Caco-2 (cell line): ENCODE measurements at regions not wholly inside any gene's neighbourhood (a gene's known extent, or its start where the extent isn't known, plus 50 kb on each side); places are given as distances from the start of the nearest gene placed in this dataset.

Experiments
- BruUV-seq: library from RNA; stranded (reverse); fragments of 400-500 nt; replicated peaks from 2 replicates; lab custom pipeline; 2021; lab: Mats Ljungman, UMichigan
- CTCF ChIA-PET: fragments of 300-600 bp; sonication (Branson Sonifier 250); formaldehyde crosslinking; loops from one replicate; lab custom pipeline; 2022; ENCODE audit warnings: antibody characterized with exemption; lab: Charles Lee
- POLR2A ChIA-PET: fragments of 300-600 bp; sonication (Branson Sonifier 250); formaldehyde crosslinking; loops from one replicate; lab custom pipeline; 2022; ENCODE audit warnings: antibody characterized with exemption; lab: Charles Lee
- DNase-seq, 2 experiments: peaks; one replicate each; pipeline versions ENCODE4 v3.0.0 to v3.0.0-alpha.2; 2020 to 2022
- H3K27me3 ChIP-seq: replicated peaks from 2 replicates; pipeline ENCODE4 v1.6.0; 2011; ENCODE audit warnings: low read length; ENCODE audit not compliant: control insufficient read depth, insufficient read depth
- H3K36me3 ChIP-seq: 2 replicates; pipeline ENCODE4 v1.5.1; 2011; ENCODE audit warnings: low read length; ENCODE audit not compliant: control insufficient read depth, insufficient read depth
- H3K4me1 ChIP-seq: fragments of 250-450 bp; sonication (Bioruptor Pico); 2 replicates; pipeline ENCODE4 v1.5.1; 2020; ENCODE audit warnings: mild to moderate bottlenecking
- H3K4me3 ChIP-seq: 2 replicates; pipeline ENCODE4 v1.5.1; 2011; ENCODE audit warnings: low read depth, mild to moderate bottlenecking, control low read depth, low read length
- H3K9me3 ChIP-seq: fragments of 250-450 bp; sonication (Bioruptor Pico); 2 replicates; pipeline ENCODE4 v1.5.1; 2020; ENCODE audit warnings: mild to moderate bottlenecking, moderate library complexity
- H3K27ac Mint-ChIP-seq: one replicate; pipeline ENCODE4 v1.8.0; 2022; ENCODE audit warnings: mixed read lengths; ENCODE audit not compliant: unreplicated experiment
- H3K27me3 Mint-ChIP-seq: one replicate; pipeline ENCODE4 v1.8.0; 2022; ENCODE audit warnings: mixed read lengths; ENCODE audit not compliant: insufficient read depth, unreplicated experiment
- H3K36me3 Mint-ChIP-seq: one replicate; pipeline ENCODE4 v1.8.0; 2022; ENCODE audit warnings: mild to moderate bottlenecking, mixed read lengths; ENCODE audit not compliant: insufficient read depth, unreplicated experiment
- H3K4me1 Mint-ChIP-seq: one replicate; pipeline ENCODE4 v1.8.0; 2022; ENCODE audit warnings: low read depth, mixed read lengths; ENCODE audit not compliant: unreplicated experiment
- H3K4me3 Mint-ChIP-seq: one replicate; pipeline ENCODE4 v1.8.0; 2022; ENCODE audit warnings: mild to moderate bottlenecking, moderate library complexity, mixed read lengths; ENCODE audit not compliant: unreplicated experiment
- H3K9me3 Mint-ChIP-seq: one replicate; pipeline ENCODE4 v1.8.0; 2022; ENCODE audit warnings: mixed read lengths; ENCODE audit not compliant: unreplicated experiment
- intact Hi-C: fragments of 100-400 bp; cut with micrococcal nuclease; formaldehyde crosslinking; loops from one replicate; pipeline ENCODE4 v1.10.0; 2022; ENCODE audit not compliant: unreplicated experiment
- TF ChIP-seq, protein P1 (sequence below), 2 experiments: fragments of 200-600 bp in 1 of 2; IDR thresholded peaks; 1 replicate in 1 of 2; 2 replicates in 1 of 2; pipeline versions ENCODE4 v1.5.1 to v1.8.0; 2011 to 2022; ENCODE audit warnings: antibody characterized with exemption in 1 of 2, control low read depth in 1 of 2, inconsistent platforms in 1 of 2, low read depth in 1 of 2, low read length in 1 of 2, mild to moderate bottlenecking in 1 of 2, moderate library complexity in 1 of 2; ENCODE audit not compliant: insufficient read depth in 1 of 2, severe bottlenecking in 1 of 2, unreplicated experiment in 1 of 2

DNA sequence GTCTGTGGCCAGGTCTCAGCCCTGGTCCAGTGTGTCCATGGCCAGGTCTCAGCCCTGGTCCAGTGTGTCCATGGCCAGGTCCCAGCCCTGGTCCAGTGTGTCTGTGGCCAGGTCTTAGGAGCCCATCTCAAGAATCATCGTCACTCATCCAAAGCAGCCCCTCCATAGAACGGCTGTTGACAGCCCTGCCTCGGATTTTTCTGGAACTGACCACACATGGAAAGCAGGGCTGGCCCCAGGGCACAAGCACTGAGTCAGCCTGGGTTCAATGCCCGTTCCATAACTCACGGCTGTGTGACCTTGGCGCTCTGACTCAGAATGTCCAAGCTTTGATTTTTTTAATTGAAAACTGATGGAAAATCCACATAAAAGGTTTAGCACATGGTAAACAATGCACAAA lies 59.9 kb upstream of the SNTG2 start:
- no peaks in the 10 kb centered on the region for H3K36me3 Mint-ChIP-seq
- Histone ChIP-seq H3K27me3 (no peaks in the 10 kb centered on the region), H3K4me1 (no peaks in the 10 kb centered on the region), H3K36me3 (no peaks in the 10 kb centered on the region), H3K4me3 (no peak overlapping the region), H3K9me3 (0 out of 2 replicates have a peak, but pooled peaks cover 5% of the 10 kb centered on the region)
- no peak overlapping the region for H3K4me3 Mint-ChIP-seq
- TF ChIP-seq, protein P1, sequence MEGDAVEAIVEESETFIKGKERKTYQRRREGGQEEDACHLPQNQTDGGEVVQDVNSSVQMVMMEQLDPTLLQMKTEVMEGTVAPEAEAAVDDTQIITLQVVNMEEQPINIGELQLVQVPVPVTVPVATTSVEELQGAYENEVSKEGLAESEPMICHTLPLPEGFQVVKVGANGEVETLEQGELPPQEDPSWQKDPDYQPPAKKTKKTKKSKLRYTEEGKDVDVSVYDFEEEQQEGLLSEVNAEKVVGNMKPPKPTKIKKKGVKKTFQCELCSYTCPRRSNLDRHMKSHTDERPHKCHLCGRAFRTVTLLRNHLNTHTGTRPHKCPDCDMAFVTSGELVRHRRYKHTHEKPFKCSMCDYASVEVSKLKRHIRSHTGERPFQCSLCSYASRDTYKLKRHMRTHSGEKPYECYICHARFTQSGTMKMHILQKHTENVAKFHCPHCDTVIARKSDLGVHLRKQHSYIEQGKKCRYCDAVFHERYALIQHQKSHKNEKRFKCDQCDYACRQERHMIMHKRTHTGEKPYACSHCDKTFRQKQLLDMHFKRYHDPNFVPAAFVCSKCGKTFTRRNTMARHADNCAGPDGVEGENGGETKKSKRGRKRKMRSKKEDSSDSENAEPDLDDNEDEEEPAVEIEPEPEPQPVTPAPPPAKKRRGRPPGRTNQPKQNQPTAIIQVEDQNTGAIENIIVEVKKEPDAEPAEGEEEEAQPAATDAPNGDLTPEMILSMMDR (IDR thresholded peaks at IDR 0.05; ENCODE audit: insufficient read depth in 1 of 2, low read depth in 1 of 2, low read length in 1 of 2, severe bottlenecking in 1 of 2, unreplicated experiment in 1 of 2), result no peak
- H3K9me3 Mint-ChIP-seq, result peaks cover 18% of the 10 kb centered on the region
- intact Hi-C loops, result no loop called here
- BruUV-seq, result no TSS peak
- no peaks in the 10 kb centered on the region for H3K4me1 Mint-ChIP-seq
- H3K27ac Mint-ChIP-seq, result no peak overlapping the region
- ChIA-PET CTCF (no interaction called here), POLR2A (no interaction called here)
- H3K27me3 Mint-ChIP-seq, result peaks cover 5% of the 10 kb centered on the region
- DNase-seq, result no peak

DNA sequence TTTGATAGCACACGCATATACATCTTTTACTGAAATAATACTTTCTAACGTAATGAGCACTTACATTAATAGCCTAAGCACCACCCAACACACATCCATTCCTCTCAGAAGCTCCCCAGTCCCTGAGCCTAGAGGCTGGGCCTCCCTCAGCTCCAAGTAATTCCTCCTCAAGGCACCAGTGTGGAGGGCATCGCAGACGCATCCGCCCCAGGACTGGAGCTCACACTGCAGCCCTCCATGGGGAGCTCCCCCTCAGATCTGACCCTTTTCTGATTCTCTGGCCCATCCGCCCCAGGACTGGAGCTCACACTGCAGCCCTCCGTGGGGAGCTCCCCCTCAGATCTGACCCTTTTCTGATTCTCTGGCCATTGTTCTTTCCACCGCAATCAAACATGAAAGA lies 60.4 kb upstream of the SNTG2 start:
- BruUV-seq, result no TSS peak
- no peak overlapping the region for H3K27ac Mint-ChIP-seq
- Histone ChIP-seq H3K4me1 (no peaks in the 10 kb centered on the region), H3K9me3 (0 out of 2 replicates have a peak, but pooled peaks cover 2% of the 10 kb centered on the region), H3K4me3 (no peak overlapping the region), H3K27me3 (no peaks in the 10 kb centered on the region), H3K36me3 (no peaks in the 10 kb centered on the region)
- peaks cover 12% of the 10 kb centered on the region for H3K9me3 Mint-ChIP-seq
- TF ChIP-seq, protein P1 (IDR thresholded peaks at IDR 0.05; ENCODE audit: insufficient read depth in 1 of 2, low read depth in 1 of 2, low read length in 1 of 2, severe bottlenecking in 1 of 2, unreplicated experiment in 1 of 2), result no peak
- H3K27me3 Mint-ChIP-seq, result peaks cover 5% of the 10 kb centered on the region
- DNase-seq, result no peak
- CTCF ChIA-PET, result no interaction called here
- no peaks in the 10 kb centered on the region for H3K36me3 Mint-ChIP-seq
- H3K4me3 Mint-ChIP-seq, result no peak overlapping the region
- intact Hi-C loops, result no loop called here
- no peaks in the 10 kb centered on the region for H3K4me1 Mint-ChIP-seq
- POLR2A ChIA-PET, result no interaction called here

DNA sequence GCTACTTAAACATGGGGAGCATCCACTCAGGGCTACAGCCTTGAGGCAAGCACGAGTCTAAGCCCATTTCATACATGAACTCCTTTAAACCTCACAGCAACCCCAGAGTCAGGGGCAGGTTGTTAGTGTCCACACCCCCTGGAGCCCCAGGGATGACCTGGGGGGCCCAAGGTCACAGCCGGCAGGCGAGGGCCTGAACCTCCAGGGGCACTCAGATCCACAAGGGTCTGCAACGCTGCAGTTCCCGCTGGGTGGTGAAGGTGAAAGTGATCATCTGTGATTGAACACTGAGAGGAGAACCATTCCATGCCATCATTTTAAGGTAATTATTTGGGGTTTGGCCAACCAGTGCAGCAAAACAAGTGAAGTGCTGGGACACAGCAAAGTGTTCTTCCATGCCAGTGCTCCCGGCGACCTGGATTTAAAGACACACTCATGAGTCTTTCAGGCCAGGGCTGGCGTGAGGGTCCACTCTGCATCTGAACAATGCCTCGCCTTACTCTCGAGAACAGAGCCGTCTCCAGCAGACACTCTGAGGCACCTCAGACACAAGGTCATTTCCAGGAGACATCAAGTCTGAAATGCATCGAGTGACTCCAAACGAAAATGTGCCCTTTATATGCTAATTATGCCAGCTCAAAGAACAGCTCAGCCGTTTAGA lies 61.6 kb upstream of the SNTG2 start:
- Histone ChIP-seq H3K4me1 (no peaks in the 10 kb centered on the region), H3K36me3 (no peaks in the 10 kb centered on the region), H3K4me3 (no peak overlapping the region), H3K27me3 (no peaks in the 10 kb centered on the region), H3K9me3 (no peaks in the 10 kb centered on the region)
- Mint-ChIP-seq H3K36me3 (no peaks in the 10 kb centered on the region), H3K4me1 (no peaks in the 10 kb centered on the region), H3K9me3 (peaks cover under 1% of the 10 kb centered on the region), H3K27ac (no peak overlapping the region), H3K4me3 (no peak overlapping the region), H3K27me3 (peaks cover 11% of the 10 kb centered on the region)
- intact Hi-C loops, result no loop called here
- no peak for DNase-seq
- ChIA-PET CTCF (no interaction called here), POLR2A (no interaction called here)
- no TSS peak for BruUV-seq
- TF ChIP-seq, protein P1 (IDR thresholded peaks at IDR 0.05; ENCODE audit: insufficient read depth in 1 of 2, low read depth in 1 of 2, low read length in 1 of 2, severe bottlenecking in 1 of 2, unreplicated experiment in 1 of 2), result no peak
